Heart left ventricle (tissue), 16 donors: ENCODE measurements at regions not wholly inside any gene's neighbourhood (a gene's known extent, or its start where the extent isn't known, plus 50 kb on each side); places are given as distances from the start of the nearest gene placed in this dataset.
A peak's percentile ranks its signal among the peaks of the same experiment; 100 is the strongest.

Source experiments
- ATAC-seq, 4 donors: fragments of 200-7000 bp; cut with Tn5 transposase; one replicate each; pipeline ENCODE4 v1.9.1; 2020 to 2022; ENCODE audit warnings: moderate library complexity in 4 of 4, mild to moderate bottlenecking in 3 of 4, moderate number of reproducible peaks in 1 of 4
- DNase-seq, 5 donors: peaks; one replicate each; pipeline ENCODE4 v3.0.0-alpha.2; 2020
- H3K27ac ChIP-seq, 12 donors: fragments of 200-600 bp; sonication (generic) in 4 of 12; one replicate each; pipeline versions ENCODE4 v1.5.0 to v1.8.0; 2016 to 2022; ENCODE audit warnings: mild to moderate bottlenecking in 2 of 12
- H3K27me3 ChIP-seq, 9 donors: fragments of 200-600 bp; sonication (generic) in 2 of 9; one replicate each; pipeline versions ENCODE4 v1.5.1 to v1.8.0; 2016 to 2022; ENCODE audit warnings: mild to moderate bottlenecking in 3 of 9
- H3K36me3 ChIP-seq, 9 donors: fragments of 200-600 bp; sonication (generic) in 2 of 9; one replicate each; pipeline versions ENCODE4 v1.5.0 to v1.8.0; 2018 to 2022; ENCODE audit warnings: mild to moderate bottlenecking in 2 of 9
- H3K4me1 ChIP-seq, 12 donors: fragments of 200-600 bp; sonication (generic) in 4 of 12; one replicate each; pipeline versions ENCODE4 v1.5.0 to v1.8.0; 2016 to 2022; ENCODE audit warnings: mild to moderate bottlenecking in 3 of 12
- H3K4me3 ChIP-seq, 12 donors: fragments of 200-600 bp; sonication (generic) in 4 of 12; one replicate each; pipeline versions ENCODE4 v1.5.0 to v1.8.0; 2017 to 2022; ENCODE audit warnings: mild to moderate bottlenecking in 9 of 12, moderate library complexity in 4 of 12
- H3K9me3 ChIP-seq, 12 donors: fragments of 200-600 bp; sonication (generic) in 4 of 12; one replicate each; pipeline versions ENCODE4 v1.5.0 to v1.8.0; 2016 to 2022; ENCODE audit warnings: mild to moderate bottlenecking in 1 of 12
- CTCF ChIP-seq, 12 donors: fragments of 200-600 bp; sonication (generic) in 4 of 12; IDR thresholded peaks; one replicate each; pipeline versions ENCODE4 v1.5.0 to v1.8.0; 2018 to 2022; ENCODE audit warnings: antibody characterized with exemption in 12 of 12, mild to moderate bottlenecking in 5 of 12
- POLR2A ChIP-seq, 2 donors: fragments of 450-650 bp; IDR thresholded peaks; one replicate each; pipeline ENCODE4 v1.6.1; 2017; ENCODE audit warnings: antibody characterized with exemption in 2 of 2, mild to moderate bottlenecking in 2 of 2, moderate library complexity in 2 of 2
- WGBS, 4 donors: extraction: QIAGEN DNeasy Blood & Tissue Kit in 2 of 4; methylation state at CpG; one replicate each; pipeline versions ENCODE4 v1.1.5 to v1.1.7; 2013 to 2018; 5-methylcytosine and 5-hydroxymethylcytosine counted together
- intact Hi-C, 10 donors: fragments of 100-400 bp; cut with DNase I; formaldehyde crosslinking; loops; one replicate each; pipeline versions ENCODE4 v1.11.1 to v1.14.2; 2022
- donor health status: ischemic (EF 13 %, LVEDD 7.1; RV severe dilation, severe dysfunction).
- donor health status: healthy with polysubstance abuse.
- donor health status: DM: no; HTN: yes; CAD: no.
- donor health status: DM: no; HTN: no; CAD: no.
- donor health status: ischemic (EF 25% LVEDD 6.9; RV normal size, moderate dysfunction).
- donor health status: ischemic (EF 25% LVEDD 5.7; RV mildly dilated, moderate dysfunction).
- donor health status: healthy.
- donor health status: DM: yes; HTN: yes; CAD: no.
- donor health status: ischemic (EF 35%, LVEDD 5.7; RV mildly dilated, moderate dysfunction).
- donor health status: nonischemic (EF 11% LVEDD 7.7; RV severe dilation, severe dysfunction).
- donor health status: DM: yes; HTN: yes; CAD: no.
- donor health status: PGD.
- donor health status: ischemic (EF 29% LVEDD 5.4; RV normal size, mild dysfunction).
- donor health status: nonischemic (EF 23%, LVEDD 6.1; RV moderate dilation, normal function).

- no peak for DNase-seq
- intact Hi-C loops, result no loop called here
- no peaks in the 10 kb centered on the region for H3K4me1 ChIP-seq
Observed at GRCh38 chr4:14335872-14336271, 666.4 kb upstream of the CPEB2 start.

GRCh38 chr4:14336656-14337055, 665.6 kb upstream of the CPEB2 start:
- H3K9me3 ChIP-seq, result peaks cover 0 to 6% (median 0%) of the 10 kb centered on the region in 12 donors
- TF ChIP-seq POLR2A (IDR thresholded peaks at IDR 0.05), result no peak
- TF ChIP-seq CTCF (IDR thresholded peaks at IDR 0.05), result no peak
- intact Hi-C loops, result no loop called here
- no peak for DNase-seq
- H3K27me3 ChIP-seq, result no peaks in the 10 kb centered on the region
- no peak overlapping the region for H3K27ac ChIP-seq
- H3K4me1 ChIP-seq, result no peaks in the 10 kb centered on the region
- 43 to 89% (median 70%) methylated on average over 2 of the region's 2 CpGs for WGBS, 4 donors
- no peak overlapping the region for H3K4me3 ChIP-seq
- H3K36me3 ChIP-seq, result no peaks in the 10 kb centered on the region
- ATAC-seq, result no peak

More at GRCh38 chr4:14335872-14336271, 666.4 kb upstream of the CPEB2 start:
- Histone ChIP-seq H3K36me3 (no peaks in the 10 kb centered on the region), H3K27ac (no peak overlapping the region), H3K4me3 (no peak overlapping the region), H3K9me3 (peaks cover 0 to 6% (median 0%) of the 10 kb centered on the region in 12 donors), H3K27me3 (no peaks in the 10 kb centered on the region)
- 49 to 73% (median 51%) methylated on average over 3 of the region's 3 CpGs for WGBS, 4 donors
- TF ChIP-seq POLR2A (IDR thresholded peaks at IDR 0.05) (no peak), CTCF (IDR thresholded peaks at IDR 0.05) (no peak)
- peak in 3 of 4 donors; percentile 76 to 86 (median 82) for ATAC-seq

- peaks cover 0 to 6% (median 0%) of the 10 kb centered on the region in 12 donors for H3K9me3 ChIP-seq
- DNase-seq (no peak), ATAC-seq (no peak)
- TF ChIP-seq CTCF (IDR thresholded peaks at IDR 0.05) (no peak), POLR2A (IDR thresholded peaks at IDR 0.05) (no peak)
- no peaks in the 10 kb centered on the region for H3K4me1 ChIP-seq
- no peak overlapping the region for H3K27ac ChIP-seq
- WGBS, 4 donors, result 54 to 65% (median 57%) methylated on average over 2 of the region's 2 CpGs
- H3K27me3 ChIP-seq, result no peaks in the 10 kb centered on the region
- intact Hi-C loops, result no loop called here
- H3K4me3 ChIP-seq, result no peak overlapping the region
- H3K36me3 ChIP-seq, result no peaks in the 10 kb centered on the region
Observed at GRCh38 chr4:14337892-14338584, 664.2 kb upstream of the CPEB2 start.

- no peak for DNase-seq
- ATAC-seq, result no peak
- WGBS, 4 donors, result 68 to 84% (median 79%) methylated on average over 4 of the region's 4 CpGs
- no peak overlapping the region for H3K4me3 ChIP-seq
- H3K27me3 ChIP-seq, result no peaks in the 10 kb centered on the region
- intact Hi-C loops, result no loop called here
- peaks cover 0 to 6% (median 0%) of the 10 kb centered on the region in 12 donors for H3K9me3 ChIP-seq
- TF ChIP-seq CTCF (IDR thresholded peaks at IDR 0.05), result no peak
- TF ChIP-seq POLR2A (IDR thresholded peaks at IDR 0.05), result no peak
- H3K4me1 ChIP-seq, result no peaks in the 10 kb centered on the region
- no peaks in the 10 kb centered on the region for H3K36me3 ChIP-seq
- H3K27ac ChIP-seq, result no peak overlapping the region
Observed at GRCh38 chr4:14338585-14339265, 663.6 kb upstream of the CPEB2 start.
